Pancreas (tissue), 10 donors: ENCODE measurements at regions not wholly inside any gene's neighbourhood (a gene's known extent, or its start where the extent isn't known, plus 50 kb on each side); places are given as distances from the start of the nearest gene placed in this dataset.

Experiments
- ATAC-seq, 4 donors: fragments of 200-7000 bp; cut with Tn5 transposase; one replicate each; pipeline versions ENCODE4 v1.8.0 to v1.9.1; 2020; ENCODE audit warnings: mild to moderate bottlenecking in 4 of 4, moderate library complexity in 4 of 4
- DNase-seq, 6 donors: peaks; one replicate each; pipeline ENCODE4 v3.0.0-alpha.2; 2020
- FAIRE-seq: peaks from 2 replicates; lab custom pipeline; 2012; peaks lifted over from hg19 to GRCh38; lab: Jason Lieb, UNC
- H3K27ac ChIP-seq, 4 donors: fragments of 200-600 bp; sonication (generic); 1 replicate in 3 of 4; 2 replicates in 1 of 4; pipeline versions ENCODE4 v1.5.0 to v1.8.0; 2020
- H3K27me3 ChIP-seq, 4 donors: fragments of 200-600 bp; one replicate each; pipeline ENCODE4 v1.8.0; 2021
- H3K36me3 ChIP-seq, 3 donors: fragments of 200-600 bp; sonication (generic) in 1 of 3; one replicate each; pipeline versions ENCODE4 v1.5.0 to v1.8.0; 2020 to 2021
- H3K4me1 ChIP-seq, 3 donors: fragments of 200-600 bp; one replicate each; pipeline ENCODE4 v1.8.0; 2021
- H3K4me3 ChIP-seq, 4 donors: fragments of 200-600 bp; sonication (generic) in 2 of 4; one replicate each; pipeline versions ENCODE4 v1.5.0 to v1.8.0; 2020 to 2021
- H3K9me3 ChIP-seq, 4 donors: fragments of 200-600 bp; one replicate each; pipeline ENCODE4 v1.8.0; 2021
- CTCF ChIP-seq, 4 donors: fragments of 200-600 bp; sonication (generic) in 3 of 4; IDR thresholded peaks; one replicate each; pipeline versions ENCODE4 v1.5.0 to v1.8.0; 2021; ENCODE audit warnings: antibody characterized with exemption in 4 of 4
- WGBS, 2 donors: extraction: QIAGEN DNeasy Blood & Tissue Kit; methylation state at CpG; one replicate each; pipeline ENCODE4 v1.1.7; 2013; 5-methylcytosine and 5-hydroxymethylcytosine counted together
- intact Hi-C, 3 donors: fragments of 100-400 bp; cut with DNase I; formaldehyde crosslinking; loops; one replicate each; pipeline versions ENCODE4 v1.11.1 to v1.14.2; 2022
- donor health status: healthy with polysubstance abuse.
- donor health status: DM: no; HTN: no; CAD: no; lungs with moderate emphysema.
- donor health status: DM: no; HTN: no; CAD: no.
- donor health status: control.
- donor health status: control.
- donor health status: Bipolar disorder and iron deficiency.
- donor health status: DM: yes; HTN: yes; CAD: no.
- donor health status: DM: no; HTN: no; CAD: no.
- donor health status: DM: no; HTN: no; CAD: no.
- donor health status: DM: yes; HTN: yes; CAD: no.

GRCh38 chr1:38332649-38333310, 286.2 kb upstream of the POU3F1 start:
- no peak for FAIRE-seq
- Histone ChIP-seq H3K36me3 (no peaks in the 10 kb centered on the region), H3K4me3 (no peak overlapping the region), H3K9me3 (no peaks in the 10 kb centered on the region), H3K4me1 (no peaks in the 10 kb centered on the region), H3K27ac (no peak overlapping the region), H3K27me3 (no peaks in the 10 kb centered on the region)
- TF ChIP-seq CTCF (IDR thresholded peaks at IDR 0.05) = no peak
- no peak for DNase-seq
- WGBS, 2 donors = 53 to 60% methylated on average over 7 of the region's 7 CpGs
- no peak for ATAC-seq
- intact Hi-C loops = no loop called here

- no peaks in the 10 kb centered on the region for H3K36me3 ChIP-seq
- H3K27me3 ChIP-seq = no peaks in the 10 kb centered on the region
- ATAC-seq (no peak), DNase-seq (no peak), FAIRE-seq (no peak)
- TF ChIP-seq CTCF (IDR thresholded peaks at IDR 0.05) = no peak
- no peaks in the 10 kb centered on the region for H3K4me1 ChIP-seq
- 30 to 59% methylated on average over 2 of the region's 2 CpGs for WGBS, 2 donors
- intact Hi-C loops = no loop called here
- no peaks in the 10 kb centered on the region for H3K9me3 ChIP-seq
- H3K27ac ChIP-seq = no peak overlapping the region
- no peak overlapping the region for H3K4me3 ChIP-seq
These were observed 285.1 kb upstream of the POU3F1 start for GRCh38 chr1:38331496-38332210.

- intact Hi-C loops = no loop called here
- Histone ChIP-seq H3K27ac (no peak overlapping the region), H3K4me3 (no peak overlapping the region), H3K4me1 (no peaks in the 10 kb centered on the region), H3K9me3 (no peaks in the 10 kb centered on the region), H3K27me3 (no peaks in the 10 kb centered on the region), H3K36me3 (no peaks in the 10 kb centered on the region)
- FAIRE-seq (no peak), DNase-seq (no peak), ATAC-seq (no peak)
- no peak for TF ChIP-seq CTCF (IDR thresholded peaks at IDR 0.05)
- WGBS, 2 donors = 53 to 57% methylated on average over 5 of the region's 5 CpGs
These were observed 284.2 kb upstream of the POU3F1 start for GRCh38 chr1:38330799-38331198.

GRCh38 chr1:38329644-38330043, 283.1 kb upstream of the POU3F1 start:
- WGBS, 2 donors = 23 to 27% methylated on average over 2 of the region's 2 CpGs

More at GRCh38 chr1:38329644-38330043, 283.1 kb upstream of the POU3F1 start:
- DNase-seq (no peak), ATAC-seq (no peak), FAIRE-seq (no peak)
- H3K27ac ChIP-seq = no peak overlapping the region
- H3K36me3 ChIP-seq = no peaks in the 10 kb centered on the region
- no peak overlapping the region for H3K4me3 ChIP-seq
- no peaks in the 10 kb centered on the region for H3K4me1 ChIP-seq
- intact Hi-C loops = no loop called here
- H3K27me3 ChIP-seq = no peaks in the 10 kb centered on the region
- no peak for TF ChIP-seq CTCF (IDR thresholded peaks at IDR 0.05)
- H3K9me3 ChIP-seq = no peaks in the 10 kb centered on the region
